ENCODE measurements at regions not wholly inside any gene's neighbourhood (a gene's known extent, or its start where the extent isn't known, plus 50 kb on each side); places are given as distances from the start of the nearest gene placed in this dataset.

DNA sequence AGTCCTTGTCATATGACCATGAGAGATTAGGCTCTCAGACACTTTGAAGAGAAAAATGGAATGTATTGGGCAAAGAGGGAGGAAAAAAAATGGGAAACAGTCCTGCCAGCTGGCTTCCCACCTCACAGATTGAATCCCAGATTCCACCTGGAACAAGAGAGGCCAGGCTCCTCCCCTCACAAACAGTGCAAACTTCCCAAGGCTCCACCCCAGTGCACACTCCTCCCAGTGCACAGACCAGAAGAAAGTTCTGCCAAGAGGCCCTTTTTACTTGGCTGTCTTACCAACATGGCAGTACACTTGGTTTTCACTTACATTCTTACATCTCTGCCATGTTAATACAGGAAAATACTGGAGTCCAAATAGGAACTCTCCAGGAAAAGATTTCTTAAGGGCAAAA lies 202.3 kb downstream of the AHR start:
- Histone ChIP-seq H3K4me3 (no peak overlapping the region), H3K27me3 (replicated peaks; ENCODE audit: insufficient read depth) (no peaks in the 10 kb centered on the region), H3K9me3 (no peaks in the 10 kb centered on the region), H3K36me3 (no peaks in the 10 kb centered on the region), H3K27ac (no peak overlapping the region), H3K4me1 (ENCODE audit: control insufficient read depth in 1 of 2, low read depth in 2 of 2) (peaks cover 0 to 8% of the 10 kb centered on the region in 2 donors)
- TF ChIP-seq, protein P1, sequence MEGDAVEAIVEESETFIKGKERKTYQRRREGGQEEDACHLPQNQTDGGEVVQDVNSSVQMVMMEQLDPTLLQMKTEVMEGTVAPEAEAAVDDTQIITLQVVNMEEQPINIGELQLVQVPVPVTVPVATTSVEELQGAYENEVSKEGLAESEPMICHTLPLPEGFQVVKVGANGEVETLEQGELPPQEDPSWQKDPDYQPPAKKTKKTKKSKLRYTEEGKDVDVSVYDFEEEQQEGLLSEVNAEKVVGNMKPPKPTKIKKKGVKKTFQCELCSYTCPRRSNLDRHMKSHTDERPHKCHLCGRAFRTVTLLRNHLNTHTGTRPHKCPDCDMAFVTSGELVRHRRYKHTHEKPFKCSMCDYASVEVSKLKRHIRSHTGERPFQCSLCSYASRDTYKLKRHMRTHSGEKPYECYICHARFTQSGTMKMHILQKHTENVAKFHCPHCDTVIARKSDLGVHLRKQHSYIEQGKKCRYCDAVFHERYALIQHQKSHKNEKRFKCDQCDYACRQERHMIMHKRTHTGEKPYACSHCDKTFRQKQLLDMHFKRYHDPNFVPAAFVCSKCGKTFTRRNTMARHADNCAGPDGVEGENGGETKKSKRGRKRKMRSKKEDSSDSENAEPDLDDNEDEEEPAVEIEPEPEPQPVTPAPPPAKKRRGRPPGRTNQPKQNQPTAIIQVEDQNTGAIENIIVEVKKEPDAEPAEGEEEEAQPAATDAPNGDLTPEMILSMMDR (IDR thresholded peaks at IDR 0.05), result no peak
- no peak for ATAC-seq (ENCODE audit: insufficient number of reproducible peaks, low FRiP score, low read depth)
- no peak for DNase-seq (ENCODE audit: low spot score)

DNA sequence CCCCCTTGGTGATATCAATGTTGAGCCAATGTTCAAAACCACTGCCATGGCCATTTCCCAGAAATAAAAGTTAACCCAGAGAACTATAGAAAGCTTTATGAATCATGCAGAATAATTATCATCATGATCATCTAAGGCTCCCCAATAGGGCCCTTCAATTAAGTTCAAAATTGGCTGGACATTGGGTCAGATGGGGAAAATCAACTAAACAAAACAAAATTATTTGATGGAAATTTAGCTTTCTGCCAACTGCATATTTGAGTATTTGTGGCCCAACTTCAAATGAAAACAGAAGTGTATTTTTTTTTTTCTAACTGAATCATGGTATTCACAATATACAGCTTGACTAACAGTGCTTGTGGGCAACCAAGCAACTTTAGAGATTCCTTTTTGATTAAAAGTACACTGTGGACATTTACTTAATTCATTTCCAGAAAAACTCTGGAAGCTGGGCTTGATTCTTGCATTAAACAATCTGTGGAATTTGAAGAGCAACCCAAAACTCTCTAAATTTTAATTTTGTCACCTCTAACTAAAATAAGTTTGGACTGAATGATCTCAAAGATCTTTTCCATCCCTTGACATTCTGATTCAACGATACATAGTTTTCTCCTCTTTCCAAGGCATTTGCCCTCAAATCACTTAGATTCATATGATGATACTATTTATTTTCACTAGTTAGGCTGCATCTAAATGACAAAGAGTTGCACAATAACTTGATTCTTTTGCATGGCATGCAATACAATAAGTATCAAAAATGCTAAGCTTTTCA lies 203.2 kb downstream of the AHR start:
- Histone ChIP-seq H3K27ac (no peak overlapping the region), H3K27me3 (replicated peaks; ENCODE audit: insufficient read depth) (no peaks in the 10 kb centered on the region), H3K4me1 (ENCODE audit: control insufficient read depth in 1 of 2, low read depth in 2 of 2) (peaks cover 7 to 11% of the 10 kb centered on the region in 2 donors), H3K4me3 (no peak overlapping the region), H3K36me3 (no peaks in the 10 kb centered on the region), H3K9me3 (no peaks in the 10 kb centered on the region)
- TF ChIP-seq, protein P1 (IDR thresholded peaks at IDR 0.05), result no peak
- DNase-seq (ENCODE audit: low spot score), result no peak
- no peak for ATAC-seq (ENCODE audit: insufficient number of reproducible peaks, low FRiP score, low read depth)

DNA sequence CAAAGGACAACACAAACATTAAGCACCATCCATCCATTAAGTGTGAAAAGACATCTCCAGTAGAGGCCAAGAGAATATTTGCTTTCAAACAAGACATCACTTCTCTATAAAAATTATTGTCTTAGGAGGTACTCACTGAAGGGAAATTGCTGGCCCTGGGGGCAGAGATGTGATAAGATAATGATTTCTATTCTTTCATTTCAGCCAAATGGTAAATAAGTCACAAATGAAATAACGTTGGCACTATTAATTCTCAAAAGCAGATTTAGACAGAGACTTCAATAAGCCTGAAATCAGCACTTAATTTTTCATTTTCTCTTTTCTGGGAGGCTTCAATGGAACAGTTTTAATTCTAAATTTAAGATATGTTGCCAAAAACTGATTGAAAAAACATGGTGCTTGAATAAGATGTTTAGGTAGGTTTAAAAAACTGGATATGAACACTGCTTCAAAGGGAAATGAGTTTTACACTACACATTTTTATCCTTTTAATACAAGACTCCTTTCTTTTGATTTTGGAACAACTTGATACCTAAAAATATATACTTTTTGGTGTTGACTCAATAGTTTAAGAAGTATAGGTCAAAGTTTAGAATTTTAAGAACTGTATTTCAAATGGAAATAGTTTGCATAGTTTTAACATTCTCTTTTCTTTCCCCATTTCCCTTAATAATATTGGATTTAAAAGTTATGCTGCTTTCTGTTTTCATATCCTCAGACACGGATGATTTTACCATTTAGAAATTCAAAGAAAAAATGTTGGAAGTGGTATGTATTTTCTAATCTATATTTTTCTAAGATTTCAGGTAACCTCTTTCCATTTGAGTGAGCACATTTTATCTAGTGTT lies 204.0 kb downstream of the AHR start:
- Histone ChIP-seq H3K27ac (no peak overlapping the region), H3K4me1 (ENCODE audit: control insufficient read depth in 1 of 2, low read depth in 2 of 2) (peaks cover 10 to 11% of the 10 kb centered on the region in 2 donors), H3K9me3 (no peaks in the 10 kb centered on the region), H3K27me3 (replicated peaks; ENCODE audit: insufficient read depth) (no peaks in the 10 kb centered on the region), H3K4me3 (no peak overlapping the region), H3K36me3 (no peaks in the 10 kb centered on the region)
- TF ChIP-seq, protein P1 (IDR thresholded peaks at IDR 0.05), result no peak
- DNase-seq (ENCODE audit: low spot score) (no peak), ATAC-seq (ENCODE audit: insufficient number of reproducible peaks, low FRiP score, low read depth) (no peak)

DNA sequence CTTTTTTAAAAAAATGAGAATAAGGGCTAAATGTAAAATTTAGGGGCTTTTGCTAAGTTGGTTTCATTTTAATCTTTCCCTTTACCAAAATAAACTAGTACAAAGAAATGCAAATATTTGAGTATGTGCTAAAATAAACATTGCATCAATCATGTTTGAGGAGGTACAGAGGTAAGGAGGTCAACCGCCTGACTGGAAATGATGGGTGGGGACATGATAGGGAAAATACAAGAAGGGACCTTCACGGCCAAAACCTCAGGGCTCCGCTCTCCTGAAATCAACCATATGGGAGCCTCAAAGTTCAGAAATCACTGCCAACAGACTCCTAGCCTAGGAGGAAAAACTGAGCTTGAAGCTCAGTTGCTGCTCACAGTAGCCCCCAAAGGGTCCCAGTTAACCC lies 207.6 kb downstream of the AHR start:
- Histone ChIP-seq H3K27ac (no peak overlapping the region), H3K27me3 (replicated peaks; ENCODE audit: insufficient read depth) (no peaks in the 10 kb centered on the region), H3K4me1 (ENCODE audit: control insufficient read depth in 1 of 2, low read depth in 2 of 2) (peaks cover 10 to 11% of the 10 kb centered on the region in 2 donors), H3K9me3 (no peaks in the 10 kb centered on the region), H3K36me3 (no peaks in the 10 kb centered on the region), H3K4me3 (no peak overlapping the region)
- DNase-seq (ENCODE audit: low spot score) (no peak), ATAC-seq (ENCODE audit: insufficient number of reproducible peaks, low FRiP score, low read depth) (no peak)
- TF ChIP-seq, protein P1 (IDR thresholded peaks at IDR 0.05), result no peak

DNA sequence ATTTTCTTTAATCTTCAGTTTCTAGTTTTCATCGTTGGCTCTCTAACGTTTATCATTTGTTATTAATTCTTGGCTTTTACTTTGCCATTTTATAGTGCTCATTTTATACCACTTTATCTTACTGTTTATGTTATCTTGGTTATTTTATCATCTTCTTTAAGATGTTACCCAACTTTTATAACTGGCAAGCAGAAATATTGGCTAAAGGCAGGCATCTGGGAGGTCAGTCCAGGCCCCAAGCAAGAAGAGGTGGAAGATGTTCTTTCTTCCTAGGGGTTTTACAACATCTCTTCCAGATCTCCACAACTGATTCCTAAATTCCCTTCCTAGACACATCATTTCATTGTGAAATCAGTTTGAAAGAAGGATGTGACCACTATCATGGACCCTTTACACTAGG lies 208.1 kb downstream of the AHR start:
- ATAC-seq (ENCODE audit: insufficient number of reproducible peaks, low FRiP score, low read depth), result no peak
- Histone ChIP-seq H3K27me3 (replicated peaks; ENCODE audit: insufficient read depth) (no peaks in the 10 kb centered on the region), H3K9me3 (no peaks in the 10 kb centered on the region), H3K27ac (no peak overlapping the region), H3K4me1 (ENCODE audit: control insufficient read depth in 1 of 2, low read depth in 2 of 2) (peaks cover 8 to 10% of the 10 kb centered on the region in 2 donors), H3K36me3 (no peaks in the 10 kb centered on the region), H3K4me3 (no peak overlapping the region)
- TF ChIP-seq, protein P1 (IDR thresholded peaks at IDR 0.05), result no peak
- no peak for DNase-seq (ENCODE audit: low spot score)
